Fibroblast of lung (primary cell): ENCODE measurements at regions not wholly inside any gene's neighbourhood (a gene's known extent, or its start where the extent isn't known, plus 50 kb on each side); places are given as distances from the start of the nearest gene placed in this dataset.

Experiments
- DNase-seq, 2 donors: peaks; one replicate each; pipeline versions ENCODE4 v3.0.0 to v3.0.0-alpha.2; 2010; ENCODE audit warnings: low read depth in 2 of 2
- H2AFZ ChIP-seq: 2 replicates; pipeline ENCODE4 v1.5.1; 2012; ENCODE audit warnings: low read length, control low read depth, inconsistent platforms
- H3K27ac ChIP-seq: 2 replicates; pipeline ENCODE4 v1.5.1; 2011; ENCODE audit warnings: low read length, control low read depth; ENCODE audit not compliant: insufficient read depth
- H3K27me3 ChIP-seq: 2 replicates; pipeline ENCODE4 v1.5.1; 2011; ENCODE audit warnings: mild to moderate bottlenecking, low read length; ENCODE audit not compliant: control insufficient read depth, insufficient read depth
- H3K36me3 ChIP-seq: 2 replicates; pipeline ENCODE4 v1.5.1; 2011; ENCODE audit warnings: low read length; ENCODE audit not compliant: control insufficient read depth, insufficient read depth
- H3K4me1 ChIP-seq: 2 replicates; pipeline ENCODE4 v1.5.1; 2011; ENCODE audit warnings: low read length; ENCODE audit not compliant: control insufficient read depth, insufficient read depth; ENCODE audit errors: extremely low read depth
- H3K4me2 ChIP-seq: 2 replicates; pipeline ENCODE4 v1.5.1; 2011; ENCODE audit warnings: low read length, control low read depth; ENCODE audit not compliant: insufficient read depth; ENCODE audit errors: extremely low read depth
- H3K4me3 ChIP-seq, 4 experiments: fragments of 200-600 bp in 1 of 4; sonication (generic) in 1 of 4; replicated peaks in 1 of 4; 2 replicates each; pipeline ENCODE4 v1.5.1; 2011 to 2016; ENCODE audit warnings: low read length in 4 of 4, low read depth in 3 of 4, mild to moderate bottlenecking in 3 of 4, control low read depth in 2 of 4, inconsistent platforms in 1 of 4, mixed read lengths in 1 of 4; ENCODE audit not compliant: insufficient read depth in 1 of 4; ENCODE audit errors: control extremely low read depth in 1 of 4
- H3K79me2 ChIP-seq: 2 replicates; pipeline ENCODE4 v1.5.1; 2012; ENCODE audit warnings: mild to moderate bottlenecking, low read length, inconsistent platforms; ENCODE audit not compliant: control insufficient read depth, insufficient read depth
- H3K9ac ChIP-seq: 2 replicates; pipeline ENCODE4 v1.5.1; 2011; ENCODE audit warnings: mild to moderate bottlenecking, low read length, control low read depth; ENCODE audit not compliant: insufficient read depth
- H3K9me3 ChIP-seq: 2 replicates; pipeline ENCODE4 v1.5.1; 2012; ENCODE audit warnings: low read depth, low read length; ENCODE audit not compliant: control insufficient read depth, insufficient read depth
- H4K20me1 ChIP-seq: 2 replicates; pipeline ENCODE4 v1.5.1; 2011; ENCODE audit warnings: low read length; ENCODE audit not compliant: control insufficient read depth, insufficient read depth; ENCODE audit errors: extremely low read depth
- EZH2 ChIP-seq: IDR thresholded peaks from 2 replicates; pipeline ENCODE4 v1.5.1; 2012; ENCODE audit warnings: low read length, control low read depth, mild to moderate bottlenecking; ENCODE audit errors: missing control alignments
- TF ChIP-seq, protein P1 (sequence below), 2 donors: IDR thresholded peaks in 1 of 2; conservative IDR thresholded peaks in 1 of 2; 1 replicate in 1 of 2; 2 replicates in 1 of 2; pipeline ENCODE4 v1.5.1; 2011 to 2012; ENCODE audit warnings: low read length in 2 of 2, control low read depth in 1 of 2, inconsistent platforms in 1 of 2, low read depth in 1 of 2, mild to moderate bottlenecking in 1 of 2

DNA sequence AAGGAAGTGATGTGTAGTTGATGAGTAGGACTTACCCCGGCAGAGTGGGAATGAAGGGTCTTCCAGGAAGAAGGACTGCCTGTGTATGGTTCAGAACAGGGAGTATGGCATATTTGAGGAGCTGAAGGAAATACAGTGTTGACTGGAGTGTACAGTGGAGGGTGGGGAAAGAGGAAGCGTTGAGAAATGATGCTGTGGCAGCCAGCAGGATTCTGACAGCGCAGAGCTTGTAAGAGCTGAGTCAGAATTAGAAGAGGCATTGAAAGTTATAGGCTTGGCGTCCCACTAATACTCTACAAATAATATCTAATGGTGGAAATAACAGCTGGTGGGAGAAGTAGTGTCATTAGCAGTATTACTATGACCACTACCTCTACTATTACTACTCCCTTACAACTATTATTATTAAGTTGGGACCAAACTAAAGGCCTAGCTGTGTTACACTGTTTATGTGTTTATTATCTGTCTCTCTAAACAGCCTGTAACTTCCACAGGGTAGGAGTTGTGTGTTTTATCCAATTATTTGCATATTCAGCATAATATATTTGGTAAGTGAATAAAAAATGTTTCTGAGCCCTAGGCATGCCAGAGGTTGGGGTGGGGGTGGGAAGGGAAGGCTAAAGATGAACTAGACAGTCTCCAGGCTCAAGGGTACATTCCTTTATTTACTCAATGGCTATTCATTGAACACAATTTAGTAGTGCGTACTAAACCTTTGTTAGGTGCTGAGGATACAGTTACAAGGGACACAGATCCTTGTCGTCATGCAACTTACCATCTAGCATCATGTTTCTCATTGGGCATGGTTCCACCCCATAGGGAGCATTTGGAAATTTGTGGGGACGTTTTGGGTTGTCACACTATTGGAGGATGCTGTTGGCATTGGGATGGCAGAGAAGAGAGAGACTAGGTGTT is 428.8 kb upstream of the ONECUT1 start:
- Histone ChIP-seq H3K36me3 (no peaks in the 10 kb centered on the region), H2AFZ (no peak overlapping the region), H3K9me3 (no peaks in the 10 kb centered on the region), H3K4me3 (no peak overlapping the region), H3K4me1 (no peaks in the 10 kb centered on the region), H3K9ac (no peak overlapping the region), H3K79me2 (no peaks in the 10 kb centered on the region), H3K27ac (no peak overlapping the region), H4K20me1 (no peaks in the 10 kb centered on the region), H3K4me2 (no peak overlapping the region), H3K27me3 (no peaks in the 10 kb centered on the region)
- no peak for DNase-seq
- TF ChIP-seq, protein P1, sequence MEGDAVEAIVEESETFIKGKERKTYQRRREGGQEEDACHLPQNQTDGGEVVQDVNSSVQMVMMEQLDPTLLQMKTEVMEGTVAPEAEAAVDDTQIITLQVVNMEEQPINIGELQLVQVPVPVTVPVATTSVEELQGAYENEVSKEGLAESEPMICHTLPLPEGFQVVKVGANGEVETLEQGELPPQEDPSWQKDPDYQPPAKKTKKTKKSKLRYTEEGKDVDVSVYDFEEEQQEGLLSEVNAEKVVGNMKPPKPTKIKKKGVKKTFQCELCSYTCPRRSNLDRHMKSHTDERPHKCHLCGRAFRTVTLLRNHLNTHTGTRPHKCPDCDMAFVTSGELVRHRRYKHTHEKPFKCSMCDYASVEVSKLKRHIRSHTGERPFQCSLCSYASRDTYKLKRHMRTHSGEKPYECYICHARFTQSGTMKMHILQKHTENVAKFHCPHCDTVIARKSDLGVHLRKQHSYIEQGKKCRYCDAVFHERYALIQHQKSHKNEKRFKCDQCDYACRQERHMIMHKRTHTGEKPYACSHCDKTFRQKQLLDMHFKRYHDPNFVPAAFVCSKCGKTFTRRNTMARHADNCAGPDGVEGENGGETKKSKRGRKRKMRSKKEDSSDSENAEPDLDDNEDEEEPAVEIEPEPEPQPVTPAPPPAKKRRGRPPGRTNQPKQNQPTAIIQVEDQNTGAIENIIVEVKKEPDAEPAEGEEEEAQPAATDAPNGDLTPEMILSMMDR (conservative IDR thresholded peaks at IDR 0.05 in 1 of 2, IDR thresholded peaks at IDR 0.05 in 1 of 2; ENCODE audit: low read depth in 1 of 2, low read length in 2 of 2), result no peak
- no peak for TF ChIP-seq EZH2

DNA sequence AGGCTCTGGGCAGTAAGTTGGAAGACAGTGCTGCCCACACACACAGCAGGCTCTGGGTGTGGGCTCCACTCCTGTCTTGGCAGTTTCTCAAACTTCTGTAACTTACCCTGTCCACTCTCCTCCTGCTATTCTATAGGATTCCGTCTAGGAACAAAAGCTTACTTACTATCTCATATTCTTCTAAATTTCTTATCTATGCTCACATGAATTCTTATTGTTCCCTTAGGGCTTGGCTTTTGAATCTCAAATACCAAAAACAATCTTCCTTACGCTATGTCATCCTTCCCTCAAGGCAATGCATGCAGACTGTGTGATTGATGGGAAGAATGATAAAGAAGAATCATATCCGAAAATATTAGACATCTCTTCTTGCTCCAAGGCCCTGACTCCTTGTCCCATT is 425.9 kb upstream of the ONECUT1 start:
- H3K9me3 ChIP-seq, result no peaks in the 10 kb centered on the region
- TF ChIP-seq, protein P1 (conservative IDR thresholded peaks at IDR 0.05 in 1 of 2, IDR thresholded peaks at IDR 0.05 in 1 of 2; ENCODE audit: low read depth in 1 of 2, low read length in 2 of 2), result no peak
- no peak for TF ChIP-seq EZH2
- no peaks in the 10 kb centered on the region for H3K36me3 ChIP-seq
- H3K27me3 ChIP-seq, result no peaks in the 10 kb centered on the region
- no peaks in the 10 kb centered on the region for H3K4me1 ChIP-seq
- no peak overlapping the region for H3K4me3 ChIP-seq
- no peak overlapping the region for H3K9ac ChIP-seq
- H3K4me2 ChIP-seq, result no peak overlapping the region
- no peak overlapping the region for H2AFZ ChIP-seq
- no peaks in the 10 kb centered on the region for H4K20me1 ChIP-seq
- DNase-seq, result no peak
- H3K27ac ChIP-seq, result no peak overlapping the region
- no peaks in the 10 kb centered on the region for H3K79me2 ChIP-seq

DNA sequence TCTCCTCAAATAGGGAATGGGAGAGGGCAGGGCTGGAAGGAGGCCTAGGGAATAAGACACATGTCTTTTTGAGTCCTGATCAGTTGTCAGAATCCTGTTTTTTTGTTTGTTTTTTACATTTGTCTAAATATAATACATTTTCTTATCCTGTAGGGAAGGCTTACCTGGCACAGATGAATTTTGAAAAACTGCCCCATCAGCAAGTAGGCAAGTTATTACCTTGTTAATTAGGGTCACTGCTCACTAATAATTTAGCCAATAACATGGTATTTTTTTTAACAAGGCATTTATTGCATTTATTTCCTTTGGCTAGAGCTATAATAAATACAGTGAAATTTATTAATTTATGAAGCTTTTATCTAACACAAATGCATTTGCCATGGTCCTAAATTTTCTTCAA is 423.2 kb upstream of the ONECUT1 start:
- H3K27me3 ChIP-seq, result no peaks in the 10 kb centered on the region
- H3K4me3 ChIP-seq, result no peak overlapping the region
- H2AFZ ChIP-seq, result no peak overlapping the region
- TF ChIP-seq EZH2, result no peak
- TF ChIP-seq, protein P1 (conservative IDR thresholded peaks at IDR 0.05 in 1 of 2, IDR thresholded peaks at IDR 0.05 in 1 of 2; ENCODE audit: low read depth in 1 of 2, low read length in 2 of 2), result no peak
- DNase-seq, result no peak
- H3K9me3 ChIP-seq, result no peaks in the 10 kb centered on the region
- no peaks in the 10 kb centered on the region for H3K79me2 ChIP-seq
- no peaks in the 10 kb centered on the region for H3K36me3 ChIP-seq
- no peaks in the 10 kb centered on the region for H3K4me1 ChIP-seq
- H3K4me2 ChIP-seq, result no peak overlapping the region
- no peaks in the 10 kb centered on the region for H4K20me1 ChIP-seq
- H3K27ac ChIP-seq, result no peak overlapping the region
- H3K9ac ChIP-seq, result no peak overlapping the region
